MCF 10A (cell line): ENCODE measurements at regions not wholly inside any gene's neighbourhood (a gene's known extent, or its start where the extent isn't known, plus 50 kb on each side); places are given as distances from the start of the nearest gene placed in this dataset.

ENCODE experiments used
- BruUV-seq: library from RNA; stranded (reverse); fragments of 400-500 nt; replicated peaks from 2 replicates; lab custom pipeline; 2021; lab: Mats Ljungman, UMichigan
- CTCF ChIA-PET: fragments of 300-600 bp; sonication (Branson Sonifier 250); formaldehyde crosslinking; extraction: SDS; loops from one replicate; lab custom pipeline; 2021; ENCODE audit warnings: antibody characterized with exemption, inconsistent platforms; lab: Yijun Ruan, JAX
- POLR2A ChIA-PET: fragments of 300-600, 350-650 bp; sonication (Branson Sonifier 250); formaldehyde crosslinking; extraction: SDS; loops from one replicate; lab custom pipeline; 2020; ENCODE audit warnings: antibody characterized with exemption, inconsistent platforms; lab: Yijun Ruan, JAX
- DNase-seq: peaks from one replicate; pipeline ENCODE4 v3.0.0-alpha.2; 2018; ENCODE audit not compliant: unreplicated experiment
- H3K27ac Mint-ChIP-seq: one replicate; pipeline ENCODE4 v1.8.0; 2022; ENCODE audit warnings: mild to moderate bottlenecking, low read depth, mixed read lengths; ENCODE audit not compliant: unreplicated experiment
- H3K27me3 Mint-ChIP-seq: one replicate; pipeline ENCODE4 v1.8.0; 2022; ENCODE audit warnings: mixed read lengths; ENCODE audit not compliant: insufficient read depth, unreplicated experiment
- H3K36me3 Mint-ChIP-seq: one replicate; pipeline ENCODE4 v1.8.0; 2022; ENCODE audit warnings: mild to moderate bottlenecking, moderate library complexity, mixed read lengths; ENCODE audit not compliant: insufficient read depth, unreplicated experiment
- H3K4me1 Mint-ChIP-seq: one replicate; pipeline ENCODE4 v1.8.0; 2022; ENCODE audit warnings: mixed read lengths; ENCODE audit not compliant: insufficient read depth, unreplicated experiment
- H3K4me3 Mint-ChIP-seq: one replicate; pipeline ENCODE4 v1.8.0; 2022; ENCODE audit warnings: mild to moderate bottlenecking, moderate library complexity, mixed read lengths; ENCODE audit not compliant: unreplicated experiment
- H3K9me3 Mint-ChIP-seq: one replicate; pipeline ENCODE4 v1.8.0; 2022; ENCODE audit warnings: mixed read lengths; ENCODE audit not compliant: unreplicated experiment
- CTCF ChIP-seq: fragments of 200-600 bp; IDR thresholded peaks from one replicate; pipeline ENCODE4 v1.8.0; 2022; ENCODE audit warnings: antibody characterized with exemption, mild to moderate bottlenecking; ENCODE audit not compliant: unreplicated experiment
- intact Hi-C: fragments of 100-400 bp; cut with micrococcal nuclease; formaldehyde crosslinking; loops from 2 replicates; pipeline ENCODE4 v1.14.1; 2022

DNA sequence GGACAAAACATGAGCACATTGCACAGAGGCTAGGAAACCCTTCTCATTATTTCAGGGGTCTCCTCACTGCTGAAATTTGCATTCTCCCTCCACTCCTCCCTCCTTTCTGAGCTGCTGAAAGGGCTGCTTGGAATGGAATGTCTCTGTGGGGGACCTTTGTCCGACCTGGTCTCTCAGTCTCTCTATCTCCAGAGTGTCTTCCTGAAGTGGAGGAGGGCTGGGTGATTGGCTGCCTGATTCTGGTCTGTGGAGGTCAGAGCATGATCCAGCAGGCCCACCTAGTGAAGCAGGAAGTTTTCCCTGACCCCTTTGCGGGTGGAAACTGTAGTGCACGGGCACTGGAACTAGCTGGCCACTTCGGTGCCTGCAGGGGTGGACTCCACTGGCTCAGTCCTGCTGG, 560.5 kb upstream of the HS6ST1 start:
- peaks cover 5% of the 10 kb centered on the region for H3K4me1 Mint-ChIP-seq
- no peak overlapping the region for H3K27ac Mint-ChIP-seq
- no peaks in the 10 kb centered on the region for H3K27me3 Mint-ChIP-seq
- TF ChIP-seq CTCF: no peak
- no peak overlapping the region for H3K4me3 Mint-ChIP-seq
- POLR2A ChIA-PET: interaction anchor here (0.8 kb wide), 1 partner anchor 11 kb away, joined by 3 read pairs; no protein-coding TSS in a partner anchor
- intact Hi-C loops: loop anchor here (10.0 kb wide), 1 partner anchor 296 kb away; no protein-coding TSS in a partner anchor
- H3K36me3 Mint-ChIP-seq: no peaks in the 10 kb centered on the region
- CTCF ChIA-PET: interaction anchor here (0.7 to 0.9 kb wide), 3 partner anchors 10 to 179 kb away, joined by 3 to 4 read pairs (median 3); no protein-coding TSS in a partner anchor
- H3K9me3 Mint-ChIP-seq: peaks cover 14% of the 10 kb centered on the region
- DNase-seq: no peak
- BruUV-seq: no TSS peak

- no peaks in the 10 kb centered on the region for H3K27me3 Mint-ChIP-seq
These were observed 576.2 kb upstream of the HS6ST1 start for GRCh38 chr2:128894896-128895295.

DNA sequence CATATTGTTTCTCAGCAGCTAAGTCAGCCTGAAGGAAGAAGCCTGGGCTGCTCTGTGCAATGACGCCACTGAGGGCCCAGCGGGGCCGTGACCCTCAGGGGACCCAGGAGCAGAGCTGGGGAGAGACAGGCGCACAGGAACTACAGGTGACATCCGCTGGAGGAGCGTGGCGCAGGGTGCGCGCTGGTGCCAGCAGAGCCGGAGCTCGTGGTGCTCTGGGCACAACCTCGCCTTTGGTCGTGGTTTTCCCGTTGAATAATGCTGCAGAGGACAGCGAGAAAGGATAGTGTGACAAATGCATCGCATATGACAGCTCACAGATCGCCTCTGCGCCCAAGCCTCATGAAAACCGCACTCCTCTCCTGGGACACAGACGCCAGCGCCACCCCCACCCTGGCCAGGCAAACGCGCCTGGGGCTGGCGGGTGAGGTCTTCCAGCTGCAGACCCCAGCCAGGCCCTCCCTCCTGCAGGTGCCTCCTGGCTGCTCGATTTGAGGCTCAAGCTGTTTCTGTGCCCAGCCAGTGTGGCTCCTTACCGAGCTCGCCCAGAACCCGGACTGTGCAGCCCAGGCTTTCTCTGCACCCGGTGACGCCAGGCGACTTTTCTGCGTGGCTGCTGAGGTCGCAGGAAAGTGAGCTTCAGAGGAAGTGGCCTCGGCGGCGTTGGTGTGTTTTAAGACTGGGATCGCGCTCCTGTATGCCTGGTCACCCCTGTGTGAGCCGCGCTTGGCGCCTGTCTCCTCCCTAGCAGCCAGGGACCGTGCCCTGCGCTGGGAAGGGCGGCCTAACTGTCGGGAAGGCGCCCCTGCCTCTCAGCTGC, 583.1 kb upstream of the HS6ST1 start:
- BruUV-seq: no TSS peak
- H3K9me3 Mint-ChIP-seq: peaks cover 14% of the 10 kb centered on the region
- no peak for TF ChIP-seq CTCF
- H3K4me3 Mint-ChIP-seq: no peak overlapping the region
- intact Hi-C loops: no loop called here
- H3K4me1 Mint-ChIP-seq: no peaks in the 10 kb centered on the region
- ChIA-PET CTCF (no interaction called here), POLR2A (no interaction called here)
- H3K36me3 Mint-ChIP-seq: no peaks in the 10 kb centered on the region
- no peak for DNase-seq
- no peaks in the 10 kb centered on the region for H3K27me3 Mint-ChIP-seq
- no peak overlapping the region for H3K27ac Mint-ChIP-seq

More at GRCh38 chr2:128894896-128895295, 576.2 kb upstream of the HS6ST1 start:
- Mint-ChIP-seq H3K27ac (no peak overlapping the region), H3K4me1 (peaks cover 5% of the 10 kb centered on the region), H3K9me3 (no peaks in the 10 kb centered on the region), H3K36me3 (no peaks in the 10 kb centered on the region), H3K4me3 (no peak overlapping the region)
- intact Hi-C loops: no loop called here
- ChIA-PET POLR2A (no interaction called here), CTCF (no interaction called here)
- BruUV-seq: no TSS peak
- TF ChIP-seq CTCF: no peak
- no peak for DNase-seq

- intact Hi-C loops: no loop called here
- Mint-ChIP-seq H3K9me3 (peaks cover 14% of the 10 kb centered on the region), H3K4me1 (no peaks in the 10 kb centered on the region), H3K27ac (no peak overlapping the region), H3K27me3 (no peaks in the 10 kb centered on the region), H3K4me3 (no peak overlapping the region), H3K36me3 (no peaks in the 10 kb centered on the region)
- ChIA-PET CTCF (interaction anchor here (0.6 to 0.7 kb wide), 2 partner anchors 28 to 72 kb away, joined by 3 to 8 read pairs; no protein-coding TSS in a partner anchor), POLR2A (no interaction called here)
- TF ChIP-seq CTCF: no peak
- DNase-seq: no peak
- BruUV-seq: no TSS peak
These were observed 585.0 kb upstream of the HS6ST1 start for GRCh38 chr2:128903637-128904036.
